ENCODE measurements at regions not wholly inside any gene's neighbourhood (a gene's known extent, or its start where the extent isn't known, plus 50 kb on each side); places are given as distances from the start of the nearest gene placed in this dataset.

DNA sequence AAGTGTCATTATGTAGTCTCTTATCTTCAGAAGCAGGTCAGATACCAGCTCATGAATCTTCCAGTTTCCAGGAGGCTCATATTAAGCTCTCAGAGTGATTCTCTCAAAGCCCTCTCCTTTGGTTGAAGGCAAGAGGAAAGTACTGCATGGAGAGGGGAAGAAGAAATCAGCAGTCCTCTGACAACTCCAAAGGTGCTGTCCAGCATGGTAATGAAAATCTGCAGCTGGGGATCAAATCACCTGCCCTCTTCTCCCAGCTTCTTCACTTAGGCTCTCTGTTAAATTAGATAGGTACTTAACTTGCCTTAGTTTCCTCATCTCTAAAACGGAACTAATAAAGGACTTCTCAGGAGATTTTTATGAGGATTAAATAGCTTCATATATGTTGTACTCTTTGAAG lies 738.8 kb upstream of the GOLIM4 start:
- TF ChIP-seq, protein P1, sequence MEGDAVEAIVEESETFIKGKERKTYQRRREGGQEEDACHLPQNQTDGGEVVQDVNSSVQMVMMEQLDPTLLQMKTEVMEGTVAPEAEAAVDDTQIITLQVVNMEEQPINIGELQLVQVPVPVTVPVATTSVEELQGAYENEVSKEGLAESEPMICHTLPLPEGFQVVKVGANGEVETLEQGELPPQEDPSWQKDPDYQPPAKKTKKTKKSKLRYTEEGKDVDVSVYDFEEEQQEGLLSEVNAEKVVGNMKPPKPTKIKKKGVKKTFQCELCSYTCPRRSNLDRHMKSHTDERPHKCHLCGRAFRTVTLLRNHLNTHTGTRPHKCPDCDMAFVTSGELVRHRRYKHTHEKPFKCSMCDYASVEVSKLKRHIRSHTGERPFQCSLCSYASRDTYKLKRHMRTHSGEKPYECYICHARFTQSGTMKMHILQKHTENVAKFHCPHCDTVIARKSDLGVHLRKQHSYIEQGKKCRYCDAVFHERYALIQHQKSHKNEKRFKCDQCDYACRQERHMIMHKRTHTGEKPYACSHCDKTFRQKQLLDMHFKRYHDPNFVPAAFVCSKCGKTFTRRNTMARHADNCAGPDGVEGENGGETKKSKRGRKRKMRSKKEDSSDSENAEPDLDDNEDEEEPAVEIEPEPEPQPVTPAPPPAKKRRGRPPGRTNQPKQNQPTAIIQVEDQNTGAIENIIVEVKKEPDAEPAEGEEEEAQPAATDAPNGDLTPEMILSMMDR (conservative IDR thresholded peaks at IDR 0.05): no peak
- no peak overlapping the region for H3K27ac ChIP-seq

DNA sequence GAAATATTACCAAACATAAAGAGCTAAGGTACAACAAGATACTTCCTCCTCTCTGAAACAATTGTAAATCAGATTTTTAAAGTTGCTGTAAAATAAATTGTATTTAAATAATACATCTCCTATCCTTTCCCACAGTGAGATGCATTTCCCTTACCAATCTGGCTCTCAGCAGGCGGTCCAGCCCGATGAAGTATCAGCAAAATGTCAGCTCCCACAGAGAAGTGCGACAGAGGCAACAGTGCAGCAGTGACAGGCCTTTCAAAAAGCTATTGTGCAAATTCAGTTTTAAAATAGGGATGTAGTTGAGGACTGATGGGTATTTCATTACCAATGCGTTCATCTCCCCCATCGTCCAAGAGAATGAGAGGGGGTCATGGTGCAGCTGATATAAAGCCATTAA lies 733.2 kb upstream of the GOLIM4 start:
- H3K27ac ChIP-seq: no peak overlapping the region
- TF ChIP-seq, protein P1 (conservative IDR thresholded peaks at IDR 0.05): no peak

DNA sequence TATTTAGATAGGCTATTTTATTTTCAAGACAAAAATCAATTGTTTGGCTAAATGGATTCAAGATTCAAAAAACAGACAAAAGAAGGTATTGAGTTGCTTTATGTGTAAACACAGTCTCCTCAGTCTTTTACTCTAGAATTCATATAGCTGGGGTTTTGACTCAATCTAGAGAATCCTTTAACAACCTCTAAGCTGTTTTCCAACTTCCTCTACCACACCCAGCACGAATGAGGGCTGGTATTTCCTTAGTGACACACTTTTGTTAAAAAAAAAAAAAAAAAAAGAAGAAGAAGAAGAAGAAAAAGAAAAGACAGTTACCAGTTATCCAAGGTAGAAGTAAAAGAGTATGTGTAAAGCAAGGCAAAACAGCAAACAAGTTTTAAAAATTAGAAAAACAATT lies 732.8 kb upstream of the GOLIM4 start:
- TF ChIP-seq, protein P1 (conservative IDR thresholded peaks at IDR 0.05): no peak
- H3K27ac ChIP-seq: no peak overlapping the region

DNA sequence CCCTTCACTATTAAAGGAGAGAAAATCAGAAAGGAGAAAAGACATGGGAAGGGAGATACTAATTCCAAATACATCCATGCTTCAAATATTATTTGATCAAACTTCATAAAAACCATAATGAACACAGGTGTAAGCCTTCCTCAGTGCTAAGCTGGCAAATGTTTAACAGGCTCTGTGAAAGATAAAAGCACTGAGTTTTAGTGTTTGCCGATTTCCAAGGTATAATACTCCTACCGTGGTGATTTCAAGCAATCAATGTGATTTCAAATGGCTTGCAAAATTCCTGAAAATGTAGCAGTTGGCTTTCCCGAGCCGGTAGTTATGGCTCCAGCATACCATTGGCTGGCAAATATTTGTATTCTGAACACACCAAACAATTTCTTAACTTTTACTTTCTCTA lies 732.3 kb upstream of the GOLIM4 start:
- no peak overlapping the region for H3K27ac ChIP-seq
- TF ChIP-seq, protein P1 (conservative IDR thresholded peaks at IDR 0.05): no peak

DNA sequence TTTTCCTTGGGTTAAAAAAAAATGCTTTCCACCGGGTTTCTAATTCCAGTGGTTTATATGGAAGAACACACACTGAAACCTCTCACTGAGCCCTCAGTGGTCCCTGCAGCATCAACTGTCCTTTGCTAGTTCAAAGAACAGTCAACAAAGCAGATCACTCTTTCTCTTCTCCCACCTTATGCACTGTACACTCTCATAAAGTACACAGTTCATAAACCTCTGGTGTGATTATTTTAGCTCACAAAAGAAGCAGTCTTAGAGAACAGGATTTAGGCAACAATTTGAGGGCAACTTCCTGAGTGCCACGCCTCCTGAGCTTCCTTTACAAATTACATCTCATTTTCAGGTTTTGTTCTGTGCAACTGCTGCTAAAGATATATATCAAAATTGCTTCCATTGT lies 728.4 kb upstream of the GOLIM4 start:
- TF ChIP-seq, protein P1 (conservative IDR thresholded peaks at IDR 0.05): no peak
- no peak overlapping the region for H3K27ac ChIP-seq

DNA sequence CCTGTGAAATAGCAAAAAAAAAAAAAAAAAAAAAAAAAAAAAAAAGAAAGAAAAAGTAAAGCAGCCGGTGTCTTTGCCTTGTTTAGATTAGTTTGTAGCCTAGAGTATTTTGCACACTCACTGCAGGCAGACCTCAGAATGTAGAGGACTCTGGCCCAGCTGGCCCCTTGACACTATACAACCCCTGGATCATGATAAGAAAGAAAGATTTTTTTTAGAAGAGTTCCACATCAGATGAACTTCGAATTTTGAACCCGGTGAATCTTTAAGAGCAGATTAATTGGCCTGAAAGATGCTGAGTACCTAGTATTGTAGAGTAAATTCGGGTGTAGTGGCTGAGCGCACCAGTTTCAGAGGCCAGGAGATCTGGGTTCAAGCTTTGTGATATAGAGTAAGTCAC lies 727.7 kb upstream of the GOLIM4 start:
- no peak overlapping the region for H3K27ac ChIP-seq
- TF ChIP-seq, protein P1 (conservative IDR thresholded peaks at IDR 0.05): no peak

DNA sequence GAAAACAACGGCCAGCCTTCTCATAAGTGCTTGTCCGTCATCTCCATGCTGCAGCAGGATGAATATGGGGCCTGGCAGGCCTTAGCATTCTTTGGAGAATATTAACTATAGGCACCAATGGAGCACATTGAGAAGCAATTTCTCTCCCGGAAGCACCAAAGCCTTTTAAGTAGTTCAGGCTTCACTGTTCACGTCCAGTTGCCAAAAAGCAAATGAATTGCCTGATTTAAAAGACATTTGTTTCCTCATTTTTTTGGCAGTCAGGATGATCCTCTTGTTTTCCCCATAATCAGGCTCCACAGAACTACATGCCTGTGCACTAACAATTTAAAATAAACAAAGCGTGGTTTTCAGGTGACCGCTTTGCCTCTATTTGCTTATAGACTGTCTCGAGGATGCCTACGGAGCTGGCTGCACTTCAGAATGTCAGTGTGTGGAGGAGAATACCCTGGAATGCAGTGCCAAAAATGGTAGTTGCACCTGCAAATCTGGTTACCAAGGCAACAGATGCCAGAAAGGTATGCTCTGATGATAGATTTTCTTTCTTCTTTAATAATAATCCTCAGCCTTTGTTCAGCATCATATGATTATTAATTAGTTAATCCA lies 725.2 kb upstream of the GOLIM4 start:
- H3K27ac ChIP-seq: no peak overlapping the region
- TF ChIP-seq, protein P1 (conservative IDR thresholded peaks at IDR 0.05): no peak
